22Rv1 (cell line): ENCODE measurements at regions not wholly inside any gene's neighbourhood (a gene's known extent, or its start where the extent isn't known, plus 50 kb on each side); places are given as distances from the start of the nearest gene placed in this dataset.

Experiments used
- CTCF ChIP-seq: fragments of 450-650 bp; IDR thresholded peaks from 2 replicates; pipeline ENCODE4 v1.5.1; 2017; ENCODE audit warnings: mild to moderate bottlenecking
- ZFX ChIP-seq: fragments of 450-650 bp; IDR thresholded peaks from 2 replicates; pipeline ENCODE4 v1.6.1; 2017; ENCODE audit warnings: antibody characterized with exemption, borderline replicate concordance

GRCh38 chr11:134818516-134818915, 406.5 kb upstream of the B3GAT1 start:
- TF ChIP-seq CTCF = no peak
- TF ChIP-seq ZFX = no peak
